Neutrophil (primary cell): ENCODE measurements at regions not wholly inside any gene's neighbourhood (a gene's known extent, or its start where the extent isn't known, plus 50 kb on each side); places are given as distances from the start of the nearest gene placed in this dataset.

Experiments
- H3K27ac ChIP-seq: fragments of 200-600 bp; sonication (generic); 2 replicates; pipeline ENCODE4 v1.5.1; 2016; ENCODE audit warnings: mild to moderate bottlenecking, moderate library complexity
- H3K27me3 ChIP-seq: fragments of 200-600 bp; sonication (generic); 2 replicates; pipeline ENCODE4 v1.6.0; 2016; ENCODE audit warnings: mild to moderate bottlenecking
- H3K36me3 ChIP-seq: fragments of 200-600 bp; sonication (generic); 2 replicates; pipeline ENCODE4 v1.5.1; 2017
- H3K4me1 ChIP-seq, 2 experiments: fragments of 200-600 bp in 1 of 2; sonication (generic) in 1 of 2; 1 replicate in 1 of 2; 2 replicates in 1 of 2; pipeline versions ENCODE4 v1.5.1 to v1.6.1; 2013 to 2016; ENCODE audit warnings: low read depth in 1 of 2, low read length in 1 of 2, mild to moderate bottlenecking in 1 of 2, moderate library complexity in 1 of 2; ENCODE audit not compliant: control insufficient read depth in 1 of 2, insufficient read depth in 1 of 2
- H3K4me3 ChIP-seq, 2 experiments: fragments of 200-600 bp in 1 of 2; sonication (generic) in 1 of 2; 1 replicate in 1 of 2; 2 replicates in 1 of 2; pipeline ENCODE4 v1.5.1; 2013 to 2016; ENCODE audit warnings: low read depth in 1 of 2, low read length in 1 of 2, mild to moderate bottlenecking in 1 of 2, moderate library complexity in 1 of 2
- H3K9me3 ChIP-seq: fragments of 200-600 bp; sonication (generic); 2 replicates; pipeline ENCODE4 v1.5.1; 2016
- TF ChIP-seq, protein P1 (sequence below): fragments of 200-600 bp; sonication (generic); IDR thresholded peaks from 2 replicates; pipeline ENCODE4 v1.5.1; 2016; ENCODE audit warnings: antibody characterized with exemption

DNA sequence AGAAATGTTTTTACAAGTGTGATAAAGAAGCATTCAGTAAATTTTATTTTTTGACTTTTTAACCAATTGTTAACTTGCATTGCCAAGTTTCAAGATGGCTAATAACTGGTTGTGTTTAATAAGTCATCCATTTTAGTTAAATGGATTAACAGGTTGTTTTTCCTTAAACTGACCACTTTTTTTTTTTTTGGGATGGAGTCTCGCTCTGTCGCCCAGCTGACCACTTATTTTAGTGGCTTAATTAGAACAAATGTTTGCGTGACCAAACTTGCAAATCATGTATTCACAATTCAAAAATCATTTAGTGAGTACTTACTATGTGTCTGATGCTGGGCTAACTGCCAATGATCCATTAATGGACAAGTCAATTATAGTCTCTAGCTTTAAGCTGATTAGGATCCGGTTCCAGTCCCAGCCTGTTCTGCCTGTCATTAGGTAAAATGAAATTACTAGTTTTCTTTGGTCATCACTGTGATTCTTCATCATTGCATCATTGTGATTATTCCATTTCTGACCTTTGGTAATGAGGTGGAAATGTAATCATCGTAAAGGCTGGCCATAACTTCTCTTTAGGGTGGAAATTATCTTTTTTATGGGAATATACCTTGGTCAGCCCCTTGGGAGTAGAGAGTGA, 729.2 kb upstream of the MARCKS start:
- H3K9me3 ChIP-seq = no peaks in the 10 kb centered on the region
- H3K27me3 ChIP-seq = no peaks in the 10 kb centered on the region
- TF ChIP-seq, protein P1, sequence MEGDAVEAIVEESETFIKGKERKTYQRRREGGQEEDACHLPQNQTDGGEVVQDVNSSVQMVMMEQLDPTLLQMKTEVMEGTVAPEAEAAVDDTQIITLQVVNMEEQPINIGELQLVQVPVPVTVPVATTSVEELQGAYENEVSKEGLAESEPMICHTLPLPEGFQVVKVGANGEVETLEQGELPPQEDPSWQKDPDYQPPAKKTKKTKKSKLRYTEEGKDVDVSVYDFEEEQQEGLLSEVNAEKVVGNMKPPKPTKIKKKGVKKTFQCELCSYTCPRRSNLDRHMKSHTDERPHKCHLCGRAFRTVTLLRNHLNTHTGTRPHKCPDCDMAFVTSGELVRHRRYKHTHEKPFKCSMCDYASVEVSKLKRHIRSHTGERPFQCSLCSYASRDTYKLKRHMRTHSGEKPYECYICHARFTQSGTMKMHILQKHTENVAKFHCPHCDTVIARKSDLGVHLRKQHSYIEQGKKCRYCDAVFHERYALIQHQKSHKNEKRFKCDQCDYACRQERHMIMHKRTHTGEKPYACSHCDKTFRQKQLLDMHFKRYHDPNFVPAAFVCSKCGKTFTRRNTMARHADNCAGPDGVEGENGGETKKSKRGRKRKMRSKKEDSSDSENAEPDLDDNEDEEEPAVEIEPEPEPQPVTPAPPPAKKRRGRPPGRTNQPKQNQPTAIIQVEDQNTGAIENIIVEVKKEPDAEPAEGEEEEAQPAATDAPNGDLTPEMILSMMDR = no peak
- H3K4me3 ChIP-seq = no peak overlapping the region
- H3K27ac ChIP-seq = no peak overlapping the region
- H3K4me1 ChIP-seq = no peaks in the 10 kb centered on the region
- H3K36me3 ChIP-seq = no peaks in the 10 kb centered on the region

- H3K27me3 ChIP-seq = no peaks in the 10 kb centered on the region
- no peak overlapping the region for H3K4me3 ChIP-seq
- no peaks in the 10 kb centered on the region for H3K4me1 ChIP-seq
- H3K27ac ChIP-seq = no peak overlapping the region
- no peaks in the 10 kb centered on the region for H3K36me3 ChIP-seq
- TF ChIP-seq, protein P1 = no peak
- no peaks in the 10 kb centered on the region for H3K9me3 ChIP-seq
Observed at GRCh38 chr6:113128661-113129060, 728.5 kb upstream of the MARCKS start.

GRCh38 chr6:113129991-113130390, 727.2 kb upstream of the MARCKS start:
- Histone ChIP-seq H3K27me3 (no peaks in the 10 kb centered on the region), H3K4me3 (no peak overlapping the region), H3K27ac (no peak overlapping the region), H3K4me1 (no peaks in the 10 kb centered on the region), H3K9me3 (no peaks in the 10 kb centered on the region), H3K36me3 (no peaks in the 10 kb centered on the region)
- TF ChIP-seq, protein P1 = no peak

DNA sequence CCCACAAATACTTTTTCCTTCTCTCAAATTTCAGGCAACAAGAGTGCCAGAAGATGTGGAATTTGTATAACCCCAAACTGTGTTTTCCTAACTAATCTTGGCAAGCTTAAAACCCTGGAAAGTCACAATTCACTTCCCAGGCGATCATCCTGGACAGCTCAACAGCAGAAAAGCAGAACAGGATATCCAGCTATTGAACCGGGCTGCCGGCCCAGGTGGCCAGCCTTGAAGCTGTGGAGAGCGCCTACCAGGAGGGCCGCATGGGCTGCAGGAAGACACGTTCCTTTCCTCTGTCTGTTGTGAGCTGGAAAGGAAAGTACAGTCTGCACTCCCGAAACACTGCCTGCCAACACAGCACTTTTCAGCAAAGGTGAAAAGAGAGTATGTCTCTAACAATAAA, 719.7 kb upstream of the MARCKS start:
- Histone ChIP-seq H3K4me1 (no peaks in the 10 kb centered on the region), H3K4me3 (no peak overlapping the region), H3K9me3 (no peaks in the 10 kb centered on the region), H3K27me3 (no peaks in the 10 kb centered on the region), H3K27ac (no peak overlapping the region), H3K36me3 (no peaks in the 10 kb centered on the region)
- TF ChIP-seq, protein P1 = no peak

DNA sequence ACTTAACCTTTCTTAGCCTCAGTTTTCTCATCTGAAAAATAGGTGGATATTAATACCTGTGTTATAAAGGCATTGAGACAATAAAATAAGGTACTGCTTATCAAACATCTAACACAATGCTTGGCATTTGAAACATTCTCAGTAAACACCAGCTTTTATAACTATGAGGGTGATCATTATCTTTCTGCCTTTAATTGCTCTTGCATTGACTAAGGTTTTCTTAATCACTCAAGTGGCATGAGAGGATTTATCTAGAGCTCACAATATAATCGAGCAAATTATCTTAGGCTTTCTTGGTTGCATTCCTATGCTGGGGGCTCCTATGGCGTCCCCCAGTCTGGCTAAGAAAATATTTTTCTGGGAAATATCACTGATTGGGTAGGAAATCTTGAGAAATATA, 716.4 kb upstream of the MARCKS start:
- Histone ChIP-seq H3K4me3 (no peak overlapping the region), H3K9me3 (no peaks in the 10 kb centered on the region), H3K36me3 (no peaks in the 10 kb centered on the region), H3K4me1 (no peaks in the 10 kb centered on the region), H3K27ac (no peak overlapping the region), H3K27me3 (no peaks in the 10 kb centered on the region)
- TF ChIP-seq, protein P1 = no peak
